Bronchial epithelial cell (primary cell): ENCODE measurements at regions not wholly inside any gene's neighbourhood (a gene's known extent, or its start where the extent isn't known, plus 50 kb on each side); places are given as distances from the start of the nearest gene placed in this dataset.

Experiments used
- DNase-seq: peaks from one replicate; pipeline ENCODE4 v3.0.0-alpha.2; 2010; ENCODE audit warnings: low read depth
- FAIRE-seq: peaks from 2 replicates; lab custom pipeline; 2011; peaks lifted over from hg19 to GRCh38; lab: Jason Lieb, UNC
- H3K27me3 ChIP-seq: 2 replicates; pipeline ENCODE4 v1.5.1; 2011; ENCODE audit warnings: low read length; ENCODE audit not compliant: control insufficient read depth, insufficient read depth
- H3K36me3 ChIP-seq: 2 replicates; pipeline ENCODE4 v1.5.1; 2011; ENCODE audit warnings: low read length; ENCODE audit not compliant: control insufficient read depth, insufficient read depth
- H3K4me3 ChIP-seq: 2 replicates; pipeline ENCODE4 v1.5.1; 2011; ENCODE audit warnings: mild to moderate bottlenecking, low read depth, low read length, control low read depth
- TF ChIP-seq, protein P1 (sequence below): IDR thresholded peaks from 2 replicates; pipeline ENCODE4 v1.5.1; 2011; ENCODE audit warnings: mild to moderate bottlenecking, moderate library complexity, low read length, control low read depth, inconsistent platforms; ENCODE audit not compliant: insufficient read depth, severe bottlenecking

DNA sequence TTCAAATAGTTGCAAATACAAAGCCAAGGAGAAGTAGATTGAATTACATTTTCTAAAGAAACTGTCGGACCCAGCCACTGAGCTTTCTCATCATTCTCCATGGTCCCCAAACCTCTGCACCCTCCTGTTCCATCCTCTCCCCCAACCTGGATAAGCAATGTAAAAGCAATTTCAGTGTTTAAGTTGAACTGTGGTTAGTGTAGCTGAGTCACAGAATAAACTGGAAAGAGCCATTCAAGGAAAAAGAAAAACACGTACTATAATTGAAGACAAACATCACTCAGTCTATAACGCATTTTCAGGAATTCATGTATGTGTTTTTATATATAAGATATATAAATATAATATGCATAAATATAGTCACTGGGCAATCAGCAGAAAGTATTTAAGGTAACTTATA lies 54.1 kb upstream of the TMEM161B start:
- Histone ChIP-seq H3K4me3 (no peak overlapping the region), H3K27me3 (no peaks in the 10 kb centered on the region), H3K36me3 (no peaks in the 10 kb centered on the region)
- FAIRE-seq = no peak
- no peak for DNase-seq
- TF ChIP-seq, protein P1, sequence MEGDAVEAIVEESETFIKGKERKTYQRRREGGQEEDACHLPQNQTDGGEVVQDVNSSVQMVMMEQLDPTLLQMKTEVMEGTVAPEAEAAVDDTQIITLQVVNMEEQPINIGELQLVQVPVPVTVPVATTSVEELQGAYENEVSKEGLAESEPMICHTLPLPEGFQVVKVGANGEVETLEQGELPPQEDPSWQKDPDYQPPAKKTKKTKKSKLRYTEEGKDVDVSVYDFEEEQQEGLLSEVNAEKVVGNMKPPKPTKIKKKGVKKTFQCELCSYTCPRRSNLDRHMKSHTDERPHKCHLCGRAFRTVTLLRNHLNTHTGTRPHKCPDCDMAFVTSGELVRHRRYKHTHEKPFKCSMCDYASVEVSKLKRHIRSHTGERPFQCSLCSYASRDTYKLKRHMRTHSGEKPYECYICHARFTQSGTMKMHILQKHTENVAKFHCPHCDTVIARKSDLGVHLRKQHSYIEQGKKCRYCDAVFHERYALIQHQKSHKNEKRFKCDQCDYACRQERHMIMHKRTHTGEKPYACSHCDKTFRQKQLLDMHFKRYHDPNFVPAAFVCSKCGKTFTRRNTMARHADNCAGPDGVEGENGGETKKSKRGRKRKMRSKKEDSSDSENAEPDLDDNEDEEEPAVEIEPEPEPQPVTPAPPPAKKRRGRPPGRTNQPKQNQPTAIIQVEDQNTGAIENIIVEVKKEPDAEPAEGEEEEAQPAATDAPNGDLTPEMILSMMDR = no peak
